GM12891 (cell line): ENCODE measurements at regions not wholly inside any gene's neighbourhood (a gene's known extent, or its start where the extent isn't known, plus 50 kb on each side); places are given as distances from the start of the nearest gene placed in this dataset.
"Not testable (repeated sequence)": the region's sequence is repeated elsewhere in the genome, so short reads cannot be mapped to it uniquely, and the experiment has no call there.

Source experiments
- DNase-seq: peaks from one replicate; pipeline ENCODE4 v3.0.0; 2011; ENCODE audit warnings: low spot score; ENCODE audit not compliant: insufficient read length
- FAIRE-seq: peaks from 2 replicates; lab custom pipeline; 2011; peaks lifted over from hg19 to GRCh38; lab: Jason Lieb, UNC
- PAX5 ChIP-seq: IDR thresholded peaks from 2 replicates; pipeline ENCODE4 v1.6.1; 2011; ENCODE audit warnings: low read length, moderate library complexity, mild to moderate bottlenecking; ENCODE audit not compliant: insufficient read depth, severe bottlenecking
- POLR2A ChIP-seq: IDR thresholded peaks from 2 replicates; pipeline ENCODE4 v1.6.1; 2011; ENCODE audit warnings: low read depth, low read length, control low read depth
- POLR2AphosphoS5 ChIP-seq: IDR thresholded peaks from 2 replicates; pipeline ENCODE4 v1.6.1; 2011; ENCODE audit warnings: low read depth, low read length, control low read depth
- POU2F2 ChIP-seq: IDR thresholded peaks from 2 replicates; pipeline ENCODE4 v1.6.1; 2011; ENCODE audit warnings: low read depth, mild to moderate bottlenecking, control low read depth, low read length, moderate library complexity
- SPI1 ChIP-seq: IDR thresholded peaks from 2 replicates; pipeline ENCODE4 v1.6.1; 2011; ENCODE audit warnings: low read depth, low read length, control low read depth
- TAF1 ChIP-seq: IDR thresholded peaks from 2 replicates; pipeline ENCODE4 v1.6.1; 2011; ENCODE audit warnings: low read depth, low read length, control low read depth

GRCh38 chr3:138890555-138891187 is 55.9 kb upstream of the PIK3CB start:
- DNase-seq, result peak; percentile 30
- TF ChIP-seq PAX5, result no peak
- TF ChIP-seq POU2F2, result peak; percentile 15; the same call in 1 of the 2 replicates

DNA sequence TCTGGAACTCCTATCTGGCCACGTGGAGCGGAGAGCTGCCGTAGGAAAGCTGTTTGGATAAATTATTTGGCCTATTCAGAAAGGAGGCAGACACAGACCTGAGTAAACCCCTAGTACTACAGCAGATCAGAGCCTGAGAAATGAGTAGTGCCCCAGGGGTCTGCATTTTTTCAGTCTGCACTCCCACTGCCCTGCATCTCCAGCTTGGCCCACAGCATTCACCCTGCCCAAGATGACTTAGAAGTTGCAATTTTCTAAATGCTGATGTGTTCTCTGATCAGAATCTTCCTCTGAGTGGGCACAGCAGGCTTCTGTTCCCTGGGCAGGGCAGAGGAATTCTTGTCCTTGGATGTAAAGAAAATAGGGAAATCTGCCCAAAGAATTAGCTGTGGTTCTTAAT is 55.1 kb upstream of the PIK3CB start:
- no peak for DNase-seq
- FAIRE-seq, result no peak
- TF ChIP-seq POLR2A, result no peak
- TF ChIP-seq SPI1, result no peak
- TF ChIP-seq POU2F2, result no peak
- no peak for TF ChIP-seq PAX5
- TF ChIP-seq POLR2AphosphoS5, result no peak
- no peak for TF ChIP-seq TAF1

More at GRCh38 chr3:138890555-138891187, 55.9 kb upstream of the PIK3CB start:
- FAIRE-seq, result no peak

- DNase-seq (no peak), FAIRE-seq (no peak)
- TF ChIP-seq SPI1 (0 out of 2 replicates have a peak, but pooled peaks have one; percentile 2), POLR2A (no peak), POLR2AphosphoS5 (no peak)
These were observed 53.8 kb upstream of the PIK3CB start for GRCh38 chr3:138888560-138888959.

DNA sequence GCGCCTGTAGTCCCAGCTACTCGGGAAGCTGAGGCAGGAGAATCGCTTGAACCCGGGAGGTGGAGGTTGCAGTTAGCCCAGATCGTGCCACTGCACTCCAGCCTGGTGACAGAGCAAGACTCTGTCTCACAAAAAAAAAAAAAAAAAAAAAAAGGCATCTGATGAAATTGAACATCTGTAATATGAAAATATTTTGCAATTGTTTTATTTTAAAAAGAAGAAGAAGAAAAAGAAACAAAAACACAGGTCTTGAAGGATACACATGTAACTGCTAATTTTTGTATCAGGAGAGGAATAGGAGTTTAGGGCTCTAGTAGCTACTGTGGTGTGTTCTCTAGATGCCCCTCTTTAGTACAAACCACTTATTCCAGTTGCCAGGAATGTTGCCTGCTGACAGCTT is 51.4 kb upstream of the PIK3CB start:
- not testable (repeated sequence) for FAIRE-seq, DNase-seq
